ENCODE measurements at regions not wholly inside any gene's neighbourhood (a gene's known extent, or its start where the extent isn't known, plus 50 kb on each side); places are given as distances from the start of the nearest gene placed in this dataset.

GRCh38 chr5:156186760-156187159 is 140.2 kb upstream of the SGCD start:
- no peak for ATAC-seq
- TF ChIP-seq ZC3H10 (CRISPR knock-in tag; IDR thresholded peaks at IDR 0.05): no peak
- no peak for TF ChIP-seq ZFP3 (CRISPR knock-in tag; IDR thresholded peaks at IDR 0.05)

DNA sequence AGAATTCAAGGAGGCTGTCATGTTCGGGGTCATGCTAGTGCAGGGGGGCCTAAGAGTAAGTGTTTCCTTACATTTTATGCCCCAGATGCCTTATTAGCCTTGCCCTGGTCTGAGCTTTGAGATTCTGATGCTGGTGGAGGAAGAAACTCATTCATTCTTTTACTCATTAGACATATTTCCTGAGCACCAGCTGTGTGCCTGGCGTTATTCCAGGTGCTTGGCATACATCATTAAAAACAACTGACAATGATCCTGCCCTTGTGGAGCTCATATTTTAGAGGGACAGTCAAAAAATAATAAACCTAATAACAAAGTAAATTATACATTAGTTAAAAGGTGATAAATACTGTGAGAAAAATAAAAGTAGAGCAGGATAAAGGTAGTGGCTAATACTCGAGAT is 138.9 kb upstream of the SGCD start:
- no peak for ATAC-seq
- TF ChIP-seq ISL1 (CRISPR knock-in tag; IDR thresholded peaks at IDR 0.05): no peak
- no peak for TF ChIP-seq ZC3H10 (CRISPR knock-in tag; IDR thresholded peaks at IDR 0.05)
- TF ChIP-seq ZFP30 (CRISPR knock-in tag; IDR thresholded peaks at IDR 0.05): no peak
- TF ChIP-seq TOX (CRISPR knock-in tag; IDR thresholded peaks at IDR 0.05; ENCODE audit: borderline replicate concordance): no peak
- no peak for TF ChIP-seq ZNF70 (CRISPR knock-in tag; IDR thresholded peaks at IDR 0.05)
- TF ChIP-seq, protein P1, sequence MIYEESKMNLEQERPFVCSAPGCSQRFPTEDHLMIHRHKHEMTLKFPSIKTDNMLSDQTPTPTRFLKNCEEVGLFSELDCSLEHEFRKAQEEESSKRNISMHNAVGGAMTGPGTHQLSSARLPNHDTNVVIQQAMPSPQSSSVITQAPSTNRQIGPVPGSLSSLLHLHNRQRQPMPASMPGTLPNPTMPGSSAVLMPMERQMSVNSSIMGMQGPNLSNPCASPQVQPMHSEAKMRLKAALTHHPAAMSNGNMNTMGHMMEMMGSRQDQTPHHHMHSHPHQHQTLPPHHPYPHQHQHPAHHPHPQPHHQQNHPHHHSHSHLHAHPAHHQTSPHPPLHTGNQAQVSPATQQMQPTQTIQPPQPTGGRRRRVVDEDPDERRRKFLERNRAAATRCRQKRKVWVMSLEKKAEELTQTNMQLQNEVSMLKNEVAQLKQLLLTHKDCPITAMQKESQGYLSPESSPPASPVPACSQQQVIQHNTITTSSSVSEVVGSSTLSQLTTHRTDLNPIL (CRISPR knock-in tag; IDR thresholded peaks at IDR 0.05; ENCODE audit: low read depth): no peak
- TF ChIP-seq ZFP3 (CRISPR knock-in tag; IDR thresholded peaks at IDR 0.05): no peak
- TF ChIP-seq ESRRG (CRISPR knock-in tag; IDR thresholded peaks at IDR 0.05): no peak
- no peak for TF ChIP-seq TCF4 (CRISPR knock-in tag; IDR thresholded peaks at IDR 0.05; ENCODE audit: borderline replicate concordance)
- TF ChIP-seq ZNF565 (CRISPR knock-in tag; conservative IDR thresholded peaks at IDR 0.05; ENCODE audit: low read depth): no peak
- TF ChIP-seq ARNTL (CRISPR knock-in tag; IDR thresholded peaks at IDR 0.05; ENCODE audit: borderline replicate concordance, low read depth): no peak
- TF ChIP-seq ZNF8 (CRISPR knock-in tag; IDR thresholded peaks at IDR 0.05): no peak
- TF ChIP-seq CSDC2 (CRISPR knock-in tag; IDR thresholded peaks at IDR 0.05): no peak
- TF ChIP-seq, protein P2, sequence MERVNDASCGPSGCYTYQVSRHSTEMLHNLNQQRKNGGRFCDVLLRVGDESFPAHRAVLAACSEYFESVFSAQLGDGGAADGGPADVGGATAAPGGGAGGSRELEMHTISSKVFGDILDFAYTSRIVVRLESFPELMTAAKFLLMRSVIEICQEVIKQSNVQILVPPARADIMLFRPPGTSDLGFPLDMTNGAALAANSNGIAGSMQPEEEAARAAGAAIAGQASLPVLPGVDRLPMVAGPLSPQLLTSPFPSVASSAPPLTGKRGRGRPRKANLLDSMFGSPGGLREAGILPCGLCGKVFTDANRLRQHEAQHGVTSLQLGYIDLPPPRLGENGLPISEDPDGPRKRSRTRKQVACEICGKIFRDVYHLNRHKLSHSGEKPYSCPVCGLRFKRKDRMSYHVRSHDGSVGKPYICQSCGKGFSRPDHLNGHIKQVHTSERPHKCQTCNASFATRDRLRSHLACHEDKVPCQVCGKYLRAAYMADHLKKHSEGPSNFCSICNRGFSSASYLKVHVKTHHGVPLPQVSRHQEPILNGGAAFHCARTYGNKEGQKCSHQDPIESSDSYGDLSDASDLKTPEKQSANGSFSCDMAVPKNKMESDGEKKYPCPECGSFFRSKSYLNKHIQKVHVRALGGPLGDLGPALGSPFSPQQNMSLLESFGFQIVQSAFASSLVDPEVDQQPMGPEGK (CRISPR knock-in tag; IDR thresholded peaks at IDR 0.05; ENCODE audit: borderline replicate concordance): no peak
- no peak for TF ChIP-seq GLIS3 (CRISPR knock-in tag; IDR thresholded peaks at IDR 0.05)

DNA sequence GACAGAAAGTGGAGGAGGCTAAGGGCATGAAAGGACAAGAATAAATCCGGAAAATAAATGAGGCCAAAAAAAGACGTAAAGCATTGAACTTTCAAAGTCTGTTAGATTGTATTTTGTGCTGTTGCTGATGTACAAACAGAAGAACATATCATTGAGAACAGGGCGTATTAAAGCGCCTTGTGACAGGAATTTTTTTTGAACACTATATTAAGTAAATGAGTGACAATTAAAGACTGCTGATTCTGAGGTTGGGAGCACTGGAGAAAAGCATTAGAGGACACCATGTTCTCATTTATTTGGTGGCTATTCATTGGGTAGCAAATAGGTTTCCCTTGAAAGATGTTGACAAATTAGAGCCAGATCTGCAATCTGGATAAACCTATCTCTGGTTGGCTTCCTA is 137.3 kb upstream of the SGCD start:
- no peak for ATAC-seq
- TF ChIP-seq OSR1 (CRISPR knock-in tag; IDR thresholded peaks at IDR 0.05): no peak
- no peak for TF ChIP-seq PPARA (CRISPR knock-in tag; IDR thresholded peaks at IDR 0.05; ENCODE audit: borderline replicate concordance)
- TF ChIP-seq SNAI2 (CRISPR knock-in tag; IDR thresholded peaks at IDR 0.05): no peak
- TF ChIP-seq, protein P1 (CRISPR knock-in tag; IDR thresholded peaks at IDR 0.05; ENCODE audit: low read depth): no peak
- no peak for TF ChIP-seq ZNF565 (CRISPR knock-in tag; conservative IDR thresholded peaks at IDR 0.05; ENCODE audit: low read depth)
- TF ChIP-seq ZFP3 (CRISPR knock-in tag; IDR thresholded peaks at IDR 0.05): no peak
- no peak for TF ChIP-seq ZFP30 (CRISPR knock-in tag; IDR thresholded peaks at IDR 0.05)

- no peak for ATAC-seq
- TF ChIP-seq, protein P1 (CRISPR knock-in tag; IDR thresholded peaks at IDR 0.05; ENCODE audit: low read depth): no peak
- TF ChIP-seq ARNTL (CRISPR knock-in tag; IDR thresholded peaks at IDR 0.05; ENCODE audit: borderline replicate concordance, low read depth): no peak
- no peak for TF ChIP-seq PPARA (CRISPR knock-in tag; IDR thresholded peaks at IDR 0.05; ENCODE audit: borderline replicate concordance)
- no peak for TF ChIP-seq ZNF565 (CRISPR knock-in tag; conservative IDR thresholded peaks at IDR 0.05; ENCODE audit: low read depth)
- no peak for TF ChIP-seq ZNF8 (CRISPR knock-in tag; IDR thresholded peaks at IDR 0.05)
- no peak for TF ChIP-seq ZFP30 (CRISPR knock-in tag; IDR thresholded peaks at IDR 0.05)
- no peak for TF ChIP-seq RARB (CRISPR knock-in tag; IDR thresholded peaks at IDR 0.05)
- TF ChIP-seq, protein P3, sequence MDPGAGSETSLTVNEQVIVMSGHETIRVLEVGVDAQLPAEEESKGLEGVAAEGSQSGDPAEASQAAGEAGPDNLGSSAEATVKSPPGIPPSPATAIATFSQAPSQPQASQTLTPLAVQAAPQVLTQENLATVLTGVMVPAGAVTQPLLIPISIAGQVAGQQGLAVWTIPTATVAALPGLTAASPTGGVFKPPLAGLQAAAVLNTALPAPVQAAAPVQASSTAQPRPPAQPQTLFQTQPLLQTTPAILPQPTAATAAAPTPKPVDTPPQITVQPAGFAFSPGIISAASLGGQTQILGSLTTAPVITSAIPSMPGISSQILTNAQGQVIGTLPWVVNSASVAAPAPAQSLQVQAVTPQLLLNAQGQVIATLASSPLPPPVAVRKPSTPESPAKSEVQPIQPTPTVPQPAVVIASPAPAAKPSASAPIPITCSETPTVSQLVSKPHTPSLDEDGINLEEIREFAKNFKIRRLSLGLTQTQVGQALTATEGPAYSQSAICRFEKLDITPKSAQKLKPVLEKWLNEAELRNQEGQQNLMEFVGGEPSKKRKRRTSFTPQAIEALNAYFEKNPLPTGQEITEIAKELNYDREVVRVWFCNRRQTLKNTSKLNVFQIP (CRISPR knock-in tag; IDR thresholded peaks at IDR 0.05; ENCODE audit: borderline replicate concordance, low read depth): no peak
- TF ChIP-seq TSHZ2 (CRISPR knock-in tag; IDR thresholded peaks at IDR 0.05): no peak
- TF ChIP-seq TCF4 (CRISPR knock-in tag; IDR thresholded peaks at IDR 0.05; ENCODE audit: borderline replicate concordance): no peak
- TF ChIP-seq, protein P2 (CRISPR knock-in tag; IDR thresholded peaks at IDR 0.05; ENCODE audit: borderline replicate concordance): no peak
- no peak for TF ChIP-seq GLIS3 (CRISPR knock-in tag; IDR thresholded peaks at IDR 0.05)
- TF ChIP-seq TOX (CRISPR knock-in tag; IDR thresholded peaks at IDR 0.05; ENCODE audit: borderline replicate concordance): no peak
Observed at GRCh38 chr5:156191547-156191946, 135.4 kb upstream of the SGCD start.

Data from SK-N-SH treated with all-trans-retinoic acid at 6 μM for 48 hours (cell line).